GM18520 (cell line): ENCODE measurements at regions not wholly inside any gene's neighbourhood (a gene's known extent, or its start where the extent isn't known, plus 50 kb on each side); places are given as distances from the start of the nearest gene placed in this dataset.

Experiments
- ATAC-seq: cut with Tn5 transposase; IDR thresholded peaks from one replicate; pipeline ENCODE4 v1.9.1; 2021; ENCODE audit not compliant: unreplicated experiment

- ATAC-seq = no peak
Measured at GRCh38 chr17:77266891-77267341, 126.1 kb downstream of the SEC14L1 start.

- no peak for ATAC-seq
Measured at GRCh38 chr17:77269696-77270681, 129.2 kb downstream of the SEC14L1 start.

GRCh38 chr17:77271411-77271810, 130.6 kb downstream of the SEC14L1 start:
- ATAC-seq = no peak

- ATAC-seq = no peak
Measured at GRCh38 chr17:77273397-77274085, 132.8 kb downstream of the SEC14L1 start.

- ATAC-seq = no peak
Measured at GRCh38 chr17:77274096-77274845, 133.5 kb downstream of the SEC14L1 start.

- ATAC-seq = no peak
Measured at GRCh38 chr17:77279448-77280303, 138.9 kb downstream of the SEC14L1 start.

GRCh38 chr17:77280304-77281121, 139.7 kb downstream of the SEC14L1 start:
- no peak for ATAC-seq

GRCh38 chr17:77281122-77281903, 140.5 kb downstream of the SEC14L1 start:
- peak; percentile 65 for ATAC-seq

GRCh38 chr17:77281904-77282367, 141.2 kb downstream of the SEC14L1 start:
- ATAC-seq = no peak

- no peak for ATAC-seq
Measured at GRCh38 chr17:77282524-77283515, 142.1 kb downstream of the SEC14L1 start.

- no peak for ATAC-seq
Measured at GRCh38 chr17:77284023-77284617, 143.4 kb downstream of the SEC14L1 start.

- no peak for ATAC-seq
Measured at GRCh38 chr17:77285594-77286390, 145.0 kb downstream of the SEC14L1 start.

- ATAC-seq = no peak
Measured at GRCh38 chr17:77286391-77286640, 145.5 kb downstream of the SEC14L1 start.

- ATAC-seq = no peak
Measured at GRCh38 chr17:77286641-77287431, 146.1 kb downstream of the SEC14L1 start.

GRCh38 chr17:77287432-77288068, 146.8 kb downstream of the SEC14L1 start:
- ATAC-seq = no peak
